COLO668 (cell line): ENCODE measurements at regions not wholly inside any gene's neighbourhood (a gene's known extent, or its start where the extent isn't known, plus 50 kb on each side); places are given as distances from the start of the nearest gene placed in this dataset.
"Not testable (repeated sequence)": the region's sequence is repeated elsewhere in the genome, so short reads cannot be mapped to it uniquely, and the experiment has no call there.

Source experiments
- DNase-seq: peaks from one replicate; lab custom pipeline; 2025; ENCODE audit not compliant: unreplicated experiment; lab: John Stamatoyannopoulos, UW

DNA sequence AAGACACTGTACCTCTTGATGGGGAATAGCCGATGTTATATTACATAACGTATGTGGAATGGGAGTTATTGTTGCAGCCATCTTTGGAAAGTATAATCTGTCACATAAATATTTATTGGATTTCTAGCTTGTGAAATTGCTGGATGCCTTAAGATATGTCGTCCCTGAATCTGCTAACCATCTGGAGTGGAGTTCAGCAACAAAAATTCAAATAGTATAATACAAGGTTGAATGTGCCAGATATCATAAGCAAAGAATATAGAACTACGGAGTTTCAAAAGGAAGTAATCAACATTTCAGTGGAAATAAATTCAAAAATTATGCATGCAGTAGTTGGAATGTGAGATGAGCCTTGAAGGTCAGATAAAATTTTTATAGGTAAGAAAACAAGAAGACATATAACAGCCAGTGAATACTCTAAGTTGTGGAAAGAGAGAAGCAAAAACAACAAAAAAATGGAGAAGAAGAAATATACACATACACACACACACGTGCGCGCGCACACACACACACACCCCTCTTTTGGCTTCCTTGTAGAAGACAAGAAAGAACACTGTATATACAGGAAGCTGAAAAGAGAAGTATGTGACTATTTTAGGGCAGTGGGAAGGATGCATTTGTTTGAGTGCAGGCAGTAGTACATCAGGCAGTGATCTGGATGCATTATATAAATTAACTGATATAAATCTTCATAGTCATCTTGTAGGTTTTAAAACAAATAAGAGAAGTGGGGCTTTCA, 516.7 kb downstream of the KCNT2 start:
- no peak for DNase-seq

DNA sequence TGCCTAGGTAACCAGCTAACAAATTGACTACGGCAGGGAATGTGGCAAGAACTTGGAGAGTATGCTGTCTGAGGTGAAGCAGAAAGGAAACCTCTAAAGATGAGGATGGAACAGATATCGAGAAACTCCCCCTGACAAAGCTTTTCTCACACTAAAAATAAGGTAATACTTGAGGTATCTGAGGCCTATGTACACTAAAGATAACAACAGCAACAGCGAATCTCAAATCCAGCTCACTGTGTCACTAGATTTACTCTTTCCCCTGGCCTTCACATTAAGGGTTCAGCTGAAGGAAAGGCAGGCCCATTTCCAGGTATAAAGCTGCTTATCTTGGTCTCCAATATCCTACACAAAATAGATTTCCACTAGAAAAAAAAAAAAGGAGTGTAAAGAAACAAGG, 518.0 kb downstream of the KCNT2 start:
- DNase-seq = no peak

DNA sequence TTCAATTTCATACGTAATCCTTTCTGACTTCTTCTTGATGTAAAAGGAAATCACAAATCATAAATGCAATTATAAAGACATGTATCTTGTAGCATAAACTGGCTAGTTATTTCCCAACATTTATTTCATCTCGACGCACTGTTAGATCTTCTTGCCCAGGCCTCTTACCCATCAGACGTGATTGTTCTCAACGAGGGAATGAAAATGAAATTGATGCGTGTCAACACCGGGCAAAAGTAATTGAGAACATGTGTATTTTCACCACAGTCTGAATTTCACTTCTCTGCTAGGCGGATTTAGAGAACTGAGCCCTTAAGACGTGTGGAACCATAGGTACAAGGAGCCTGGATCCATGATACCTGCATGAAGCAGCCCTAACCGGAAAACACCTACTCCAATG, 519.7 kb downstream of the KCNT2 start:
- no peak for DNase-seq

- DNase-seq = no peak
Observed at GRCh38 chr1:196078691-196079090, 529.5 kb downstream of the KCNT2 start.

GRCh38 chr1:196075621-196076020, 532.6 kb downstream of the KCNT2 start:
- no peak for DNase-seq

GRCh38 chr1:196074182-196074581, 534.1 kb downstream of the KCNT2 start:
- DNase-seq = no peak

- DNase-seq = no peak
Observed at GRCh38 chr1:196071447-196071846, 536.8 kb downstream of the KCNT2 start.

GRCh38 chr1:196070940-196071339, 537.3 kb downstream of the KCNT2 start:
- no peak for DNase-seq

GRCh38 chr1:196063952-196064351, 544.3 kb downstream of the KCNT2 start:
- no peak for DNase-seq

DNA sequence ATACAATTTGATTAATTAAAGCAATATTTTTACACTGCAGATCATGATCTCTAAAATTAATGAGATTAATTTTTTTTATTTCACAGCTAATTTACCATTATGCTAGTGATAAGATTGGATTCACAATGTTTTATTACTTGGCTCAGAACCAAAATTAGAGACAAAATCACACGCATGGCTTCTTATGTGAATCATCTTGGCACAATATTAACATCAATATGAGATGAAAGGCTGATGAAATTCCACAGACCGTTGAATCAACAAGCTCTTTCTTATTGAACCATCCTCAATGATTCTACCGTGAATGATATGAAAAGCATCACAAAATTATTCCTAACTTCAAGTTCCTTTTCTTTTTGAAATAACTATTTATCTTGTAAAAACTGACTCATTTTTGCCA, 544.9 kb downstream of the KCNT2 start:
- DNase-seq = no peak

GRCh38 chr1:196060539-196060938, 547.7 kb downstream of the KCNT2 start:
- DNase-seq = no peak

DNA sequence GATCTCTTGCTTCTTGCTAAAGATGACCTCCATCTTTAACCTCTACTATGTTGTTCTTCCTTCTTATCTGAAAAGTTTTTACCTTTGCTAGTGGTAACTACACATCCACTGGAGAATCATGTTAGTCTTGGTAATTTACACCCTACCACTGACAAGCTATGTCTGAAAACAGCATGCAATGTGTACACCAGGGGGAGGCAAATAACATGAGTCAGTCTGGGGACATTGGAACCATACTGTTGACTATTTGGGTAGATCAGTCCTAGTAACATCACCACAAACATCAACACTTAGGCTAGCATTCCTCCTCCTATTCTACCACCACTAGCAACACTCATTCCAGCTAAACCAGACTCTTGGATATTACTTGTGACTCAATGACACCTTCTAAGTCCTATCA, 549.0 kb downstream of the KCNT2 start:
- DNase-seq = no peak

DNA sequence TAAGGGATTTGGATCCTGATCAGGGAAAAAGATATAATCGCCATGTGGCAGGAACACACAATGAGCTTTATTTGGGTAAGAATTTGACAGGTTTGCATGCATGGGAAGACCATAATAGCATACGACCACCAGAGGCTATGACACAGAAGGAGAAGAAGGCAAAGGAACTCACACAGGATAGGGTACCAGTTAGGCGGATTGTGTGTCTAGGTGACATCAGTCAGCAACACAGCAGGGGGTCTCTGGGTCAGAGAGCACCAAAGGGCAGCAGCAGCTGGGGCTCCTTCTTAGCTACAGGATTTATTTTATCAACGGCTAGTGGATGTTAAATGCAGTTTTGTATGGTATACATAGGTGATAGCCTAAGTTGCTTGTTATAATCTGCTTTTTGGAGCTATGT, 551.3 kb downstream of the KCNT2 start:
- no peak for DNase-seq

- DNase-seq = no peak
Observed at GRCh38 chr1:196049407-196049806, 558.8 kb downstream of the KCNT2 start.

DNA sequence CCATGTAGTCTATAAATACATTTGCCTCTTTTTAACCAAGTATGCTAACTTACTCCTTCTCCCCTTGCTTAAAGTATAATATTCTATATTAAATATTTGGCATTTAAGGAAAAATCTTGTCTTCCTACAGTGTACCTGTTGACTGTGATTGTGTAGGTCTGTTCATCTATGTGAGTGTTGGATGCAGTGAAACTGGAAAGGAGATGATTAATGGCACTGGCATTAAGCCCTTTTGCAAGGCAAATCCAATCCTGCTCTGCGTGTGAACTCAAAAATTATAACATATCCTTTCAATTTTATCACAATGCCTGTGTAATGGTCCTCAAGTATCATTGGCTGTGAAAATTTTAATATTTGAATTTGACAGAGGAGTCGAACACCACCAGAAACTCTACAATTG, 565.0 kb downstream of the KCNT2 start:
- DNase-seq = no peak

DNA sequence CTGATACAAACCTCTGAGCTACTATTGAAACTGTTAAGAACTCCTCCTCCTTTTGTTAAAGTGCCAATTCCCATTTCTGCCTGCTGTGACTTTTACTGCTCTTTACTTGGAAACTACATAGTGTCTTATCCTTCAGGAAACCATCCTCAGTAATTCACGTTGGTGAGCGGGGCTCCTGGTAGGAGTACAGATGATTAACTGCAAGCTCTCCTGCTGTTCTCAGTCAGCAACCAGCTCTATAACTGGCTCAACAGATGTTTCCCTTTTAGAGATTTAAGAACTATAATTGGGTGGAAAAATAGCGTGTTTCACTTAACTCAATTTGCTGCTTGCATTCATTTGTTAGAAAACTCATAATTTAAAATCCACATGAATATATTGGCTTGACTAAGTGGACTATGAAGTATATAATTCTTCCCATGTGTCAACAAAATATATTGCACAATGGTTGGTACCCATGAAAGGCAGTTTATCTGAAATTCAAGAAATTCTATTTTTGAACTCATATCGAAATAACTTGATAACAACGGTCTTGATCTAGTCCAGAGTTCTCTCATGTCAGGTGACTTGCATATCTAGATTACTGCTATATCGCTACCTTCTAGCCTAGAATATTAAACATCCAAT, 574.0 kb downstream of the KCNT2 start:
- no peak for DNase-seq

- not testable (repeated sequence) for DNase-seq
Observed at GRCh38 chr1:196031387-196031786, 576.9 kb downstream of the KCNT2 start.

GRCh38 chr1:196030455-196030854, 577.8 kb downstream of the KCNT2 start:
- DNase-seq = no peak

- DNase-seq = no peak
Observed at GRCh38 chr1:196029410-196029809, 578.8 kb downstream of the KCNT2 start.

DNA sequence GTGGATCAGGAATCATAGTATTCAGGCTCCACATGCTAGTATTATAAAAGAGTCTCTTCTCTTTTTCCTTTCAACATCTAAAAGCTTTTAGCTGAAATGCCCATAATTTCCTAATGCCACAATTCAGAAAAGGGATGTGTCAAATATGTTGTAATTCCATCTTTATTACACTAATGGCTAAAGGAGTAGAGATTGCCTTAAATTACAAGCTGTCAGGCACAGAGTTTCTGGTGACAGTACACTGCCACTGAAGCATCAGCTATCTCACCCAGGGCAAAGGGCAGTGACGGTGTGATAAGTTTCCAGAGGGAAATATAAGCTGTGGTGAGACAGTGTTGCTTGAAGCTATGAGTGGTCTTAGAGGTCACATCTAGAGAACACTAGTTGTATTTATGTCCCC, 581.1 kb downstream of the KCNT2 start:
- DNase-seq = no peak

DNA sequence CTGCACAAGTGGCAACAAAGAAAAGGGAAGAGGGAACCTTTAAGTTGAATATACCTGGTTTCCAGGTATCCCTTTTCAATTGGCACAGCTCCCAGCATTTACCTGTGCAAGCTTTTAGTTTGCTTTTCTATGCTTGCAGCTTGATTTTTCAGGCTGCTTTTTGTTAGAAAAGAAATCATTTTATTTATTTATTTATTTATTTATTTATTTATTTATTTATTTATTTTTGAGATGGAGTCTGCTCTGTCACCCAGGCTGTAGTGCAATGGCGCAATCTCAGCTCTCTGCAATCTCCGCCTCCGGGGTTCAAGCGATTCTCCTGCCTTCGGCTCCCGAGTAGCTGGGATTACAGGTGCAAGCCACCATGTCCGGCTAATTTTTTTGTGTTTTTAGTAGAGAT, 587.1 kb downstream of the KCNT2 start:
- not testable (repeated sequence) for DNase-seq

DNA sequence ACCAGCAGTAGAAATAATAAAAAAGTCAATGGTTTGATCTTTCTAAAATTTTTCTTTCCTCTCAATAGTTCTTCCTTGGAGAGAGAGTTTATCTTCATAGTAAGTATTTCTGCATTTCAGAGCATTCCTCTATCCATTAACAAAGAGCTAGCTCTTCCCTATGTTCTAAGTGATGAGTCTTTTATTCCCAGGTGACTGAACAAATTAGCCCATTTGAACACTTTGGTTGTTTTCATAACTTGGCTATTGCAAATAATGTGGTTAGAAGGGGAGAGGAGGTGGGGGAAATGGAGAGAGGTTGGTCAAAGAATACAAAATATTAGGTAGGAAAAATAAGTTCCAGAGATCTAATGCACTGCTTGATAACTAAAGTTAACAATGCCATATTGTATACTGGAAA, 598.9 kb downstream of the KCNT2 start:
- DNase-seq = no peak

- no peak for DNase-seq
Observed at GRCh38 chr1:196007763-196008162, 600.5 kb downstream of the KCNT2 start.
